ENCODE measurements at regions not wholly inside any gene's neighbourhood (a gene's known extent, or its start where the extent isn't known, plus 50 kb on each side); places are given as distances from the start of the nearest gene placed in this dataset.

GRCh38 chr3:158970006-158970405 lies 168.2 kb downstream of the MFSD1 start:
- no peak for DNase-seq (ENCODE audit: low spot score)

- DNase-seq (ENCODE audit: low spot score): no peak
Measured at GRCh38 chr3:158974904-158975303, 173.1 kb downstream of the MFSD1 start.

GRCh38 chr3:158976966-158977365 lies 175.1 kb downstream of the MFSD1 start:
- DNase-seq (ENCODE audit: low spot score): no peak

GRCh38 chr3:158977497-158977896 lies 175.6 kb downstream of the MFSD1 start:
- DNase-seq (ENCODE audit: low spot score): no peak

- DNase-seq (ENCODE audit: low spot score): no peak
Measured at GRCh38 chr3:158983216-158984099, 181.6 kb downstream of the MFSD1 start.

- no peak for DNase-seq (ENCODE audit: low spot score)
Measured at GRCh38 chr3:158991146-158991705, 189.4 kb downstream of the MFSD1 start.

GRCh38 chr3:158992463-158992862 lies 190.6 kb downstream of the MFSD1 start:
- no peak for DNase-seq (ENCODE audit: low spot score)

GRCh38 chr3:158994386-158994785 lies 192.5 kb downstream of the MFSD1 start:
- no peak for DNase-seq (ENCODE audit: low spot score)

- no peak for DNase-seq (ENCODE audit: low spot score)
Measured at GRCh38 chr3:159001711-159002110, 199.9 kb downstream of the MFSD1 start.

GRCh38 chr3:159005137-159005536 lies 203.3 kb downstream of the MFSD1 start:
- DNase-seq (ENCODE audit: low spot score): no peak

GRCh38 chr3:159007331-159007730 lies 205.5 kb downstream of the MFSD1 start:
- DNase-seq (ENCODE audit: low spot score): no peak

- DNase-seq (ENCODE audit: low spot score): no peak
Measured at GRCh38 chr3:159008401-159008800, 206.5 kb downstream of the MFSD1 start.

GRCh38 chr3:159018341-159018740 lies 216.5 kb downstream of the MFSD1 start:
- DNase-seq (ENCODE audit: low spot score): no peak

GRCh38 chr3:159025733-159026132 lies 223.9 kb downstream of the MFSD1 start:
- DNase-seq (ENCODE audit: low spot score): no peak

GRCh38 chr3:159026510-159026909 lies 224.7 kb downstream of the MFSD1 start:
- no peak for DNase-seq (ENCODE audit: low spot score)

- no peak for DNase-seq (ENCODE audit: low spot score)
Measured at GRCh38 chr3:159028706-159029105, 226.9 kb downstream of the MFSD1 start.

- DNase-seq (ENCODE audit: low spot score): no peak
Measured at GRCh38 chr3:159029306-159030026, 227.6 kb downstream of the MFSD1 start.

- DNase-seq (ENCODE audit: low spot score): no peak
Measured at GRCh38 chr3:159030138-159030670, 228.3 kb downstream of the MFSD1 start.

GRCh38 chr3:159030886-159031679 lies 229.2 kb downstream of the MFSD1 start:
- no peak for DNase-seq (ENCODE audit: low spot score)

- DNase-seq (ENCODE audit: low spot score): peak; percentile 12
Measured at GRCh38 chr3:159032311-159032710, 230.5 kb downstream of the MFSD1 start.

GRCh38 chr3:159038405-159038804 lies 236.6 kb downstream of the MFSD1 start:
- DNase-seq (ENCODE audit: low spot score): no peak

GRCh38 chr3:159039286-159039685 lies 237.4 kb downstream of the MFSD1 start:
- no peak for DNase-seq (ENCODE audit: low spot score)

Measured in COLO829 (cell line).